ENCODE measurements at regions not wholly inside any gene's neighbourhood (a gene's known extent, or its start where the extent isn't known, plus 50 kb on each side); places are given as distances from the start of the nearest gene placed in this dataset.

DNA sequence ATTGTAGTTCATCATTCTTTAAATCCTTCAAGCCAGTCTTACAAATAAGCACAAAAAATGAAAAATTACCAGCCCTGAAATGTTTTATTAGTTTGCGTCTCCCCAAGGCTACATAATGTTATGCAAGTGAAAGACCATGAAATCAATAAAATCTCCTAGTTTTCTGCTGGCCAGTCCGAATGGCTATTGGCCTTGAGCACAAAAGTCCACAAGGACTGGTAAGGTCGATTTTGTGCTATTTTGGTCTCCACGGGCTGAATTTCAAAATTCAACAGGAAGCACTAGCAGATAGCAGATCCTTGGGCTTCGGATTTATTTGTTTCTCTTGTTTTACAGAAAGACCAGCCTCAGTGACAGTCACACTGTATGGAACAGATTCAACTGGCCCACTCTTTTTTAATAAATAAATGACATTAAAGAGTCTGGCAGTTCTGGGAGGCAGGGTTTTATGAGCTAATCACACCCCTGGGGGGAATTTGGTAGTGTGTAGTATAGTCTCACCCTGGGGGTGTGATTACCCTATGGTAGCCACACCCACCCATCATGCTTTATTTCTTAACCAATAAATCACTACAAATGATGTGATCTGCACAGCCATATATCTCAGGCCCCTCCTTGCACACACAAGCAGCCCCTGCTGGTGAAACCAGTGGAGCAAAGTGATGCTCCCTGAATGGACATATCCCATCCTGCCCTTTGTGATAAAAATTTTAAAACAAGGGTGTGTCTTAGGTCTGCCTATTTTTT, 51.1 kb upstream of the TMEM33 start:
- H3K4me3 Mint-ChIP-seq: no peak overlapping the region
- no peak overlapping the region for H3K27ac Mint-ChIP-seq
- peaks cover 65% of the 10 kb centered on the region for H3K27me3 Mint-ChIP-seq
- DNase-seq: no peak
- no peaks in the 10 kb centered on the region for H3K36me3 Mint-ChIP-seq (ENCODE audit: low read depth)
- H3K9me3 Mint-ChIP-seq: no peaks in the 10 kb centered on the region
- H3K4me1 Mint-ChIP-seq (ENCODE audit: low read depth): peaks cover 24% of the 10 kb centered on the region

DNA sequence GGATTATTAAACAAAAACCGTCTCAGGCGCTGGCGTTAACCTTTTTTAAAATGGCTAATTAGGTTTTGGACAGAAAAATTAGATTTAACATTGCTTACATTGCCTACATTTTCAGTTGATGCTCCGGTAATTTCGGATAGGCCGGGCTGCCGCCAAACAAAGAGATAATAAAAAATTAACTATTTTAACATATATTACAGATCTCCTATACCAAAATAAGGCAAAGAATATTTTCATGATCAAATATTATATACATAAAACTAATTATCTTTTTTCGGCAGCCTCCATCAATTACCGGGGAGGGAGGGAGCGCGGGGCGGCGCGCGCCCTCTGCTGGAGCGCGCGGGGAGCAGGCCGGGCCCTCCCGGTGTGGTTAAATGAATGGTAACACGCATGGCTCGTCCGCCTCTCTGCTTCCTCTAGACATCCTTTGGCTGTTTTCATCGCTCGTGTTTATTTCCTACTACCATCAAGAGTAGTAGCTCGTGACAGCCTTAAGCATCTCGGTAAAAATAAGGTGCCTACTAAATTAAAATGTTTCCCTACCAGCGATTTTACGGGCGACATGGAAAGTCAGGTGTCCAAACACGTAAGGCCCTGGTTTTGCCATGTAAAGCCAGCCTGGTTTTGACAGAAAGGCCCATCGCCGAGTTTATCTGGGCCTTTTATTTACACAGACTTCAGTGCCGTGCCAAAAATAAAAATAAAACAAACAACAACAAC, 52.4 kb upstream of the TMEM33 start:
- Mint-ChIP-seq H3K27me3 (peaks cover 77% of the 10 kb centered on the region), H3K27ac (no peak overlapping the region), H3K4me3 (peak overlapping the region; percentile 64), H3K9me3 (no peaks in the 10 kb centered on the region), H3K4me1 (ENCODE audit: low read depth) (peaks cover 24% of the 10 kb centered on the region), H3K36me3 (ENCODE audit: low read depth) (no peaks in the 10 kb centered on the region)
- DNase-seq: peak; percentile 76

DNA sequence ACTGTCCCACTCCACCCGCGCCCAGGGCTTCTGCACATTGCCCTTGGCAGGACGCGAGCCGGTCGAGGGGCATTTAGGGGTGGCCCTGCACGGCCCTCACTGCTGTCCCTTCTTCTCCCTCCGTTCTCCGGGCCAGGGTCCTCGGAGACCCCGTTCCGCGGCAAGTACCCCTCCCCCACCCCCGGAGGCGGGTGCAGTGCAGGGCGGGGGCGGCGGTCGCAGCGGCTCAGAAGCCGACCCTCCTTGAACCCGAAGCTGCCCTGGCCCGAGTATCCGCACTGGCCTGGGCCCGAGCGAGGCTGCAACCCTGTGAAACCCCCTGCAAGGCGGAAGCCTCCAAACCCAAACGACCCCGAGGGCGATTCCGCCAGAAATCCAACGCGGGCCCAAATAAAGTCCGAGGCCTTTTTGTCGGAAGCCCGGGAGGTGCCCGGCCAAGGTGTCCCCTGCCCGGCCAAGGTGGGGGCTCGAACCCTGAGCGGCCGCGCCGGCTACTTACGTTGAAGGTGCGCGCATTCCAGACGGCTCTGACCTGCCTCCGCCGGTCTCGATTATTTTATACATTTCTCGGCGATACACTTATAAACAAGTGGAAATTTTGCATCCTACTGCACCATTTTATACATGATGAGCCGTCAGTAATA, 53.1 kb upstream of the TMEM33 start:
- Mint-ChIP-seq H3K27ac (no peak overlapping the region), H3K4me3 (peak overlapping the region; percentile 64), H3K4me1 (ENCODE audit: low read depth) (peaks cover 24% of the 10 kb centered on the region), H3K27me3 (peaks cover 77% of the 10 kb centered on the region), H3K36me3 (ENCODE audit: low read depth) (no peaks in the 10 kb centered on the region), H3K9me3 (no peaks in the 10 kb centered on the region)
- peak; percentile 42 for DNase-seq

DNA sequence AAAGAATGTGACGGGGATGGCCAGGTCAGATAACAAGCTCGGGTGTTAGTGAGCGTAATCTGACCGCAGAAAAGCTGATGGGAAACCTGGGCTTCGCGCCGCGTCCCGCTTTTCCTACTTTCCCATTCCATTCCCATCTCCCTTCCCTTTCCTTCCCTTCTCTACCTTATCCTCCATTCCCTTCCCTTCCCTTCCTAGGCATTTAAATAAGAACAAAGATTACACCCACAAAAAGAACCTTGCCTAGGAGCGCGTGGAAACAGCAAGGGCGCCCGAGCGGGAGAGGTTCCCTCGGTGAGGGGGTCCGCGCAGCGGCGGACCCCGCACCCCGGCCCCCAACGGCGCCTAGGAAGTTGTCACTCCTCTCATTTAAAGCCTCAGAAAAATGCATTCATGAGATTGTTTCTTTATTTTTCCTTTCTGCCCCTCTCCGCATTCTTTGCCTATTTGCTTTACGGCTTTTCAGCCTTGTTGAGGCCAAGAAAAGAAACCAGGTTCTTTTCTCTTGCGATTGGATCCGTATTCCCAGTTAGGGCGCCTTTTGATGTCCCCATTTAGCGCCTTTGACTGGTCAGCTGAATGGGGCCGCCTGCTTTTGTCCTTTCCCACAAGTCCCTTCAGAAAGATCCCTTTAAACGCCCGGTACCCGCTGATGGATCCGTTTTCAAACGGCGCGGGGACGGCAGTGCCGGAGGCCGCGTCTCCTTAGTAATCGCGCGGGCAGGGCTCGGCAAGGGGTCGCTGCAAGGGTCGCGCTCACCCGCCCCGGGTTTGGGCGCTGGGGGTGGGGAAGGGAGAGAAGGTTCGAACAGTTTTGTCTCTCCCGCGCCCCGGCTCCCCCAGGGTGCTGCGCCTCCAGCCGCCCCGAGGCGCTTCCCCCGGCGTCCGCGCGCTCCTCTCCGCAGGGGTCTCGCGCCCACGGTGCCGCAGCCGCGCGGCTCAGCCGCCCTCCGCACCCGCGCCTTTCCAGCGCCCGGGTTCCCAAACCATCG, 54.1 kb upstream of the TMEM33 start:
- Mint-ChIP-seq H3K4me1 (ENCODE audit: low read depth) (peaks cover 24% of the 10 kb centered on the region), H3K4me3 (peak overlapping the region; percentile 64), H3K36me3 (ENCODE audit: low read depth) (no peaks in the 10 kb centered on the region), H3K9me3 (no peaks in the 10 kb centered on the region), H3K27ac (peak overlapping the region; percentile 27), H3K27me3 (peaks cover 77% of the 10 kb centered on the region)
- no peak for DNase-seq

DNA sequence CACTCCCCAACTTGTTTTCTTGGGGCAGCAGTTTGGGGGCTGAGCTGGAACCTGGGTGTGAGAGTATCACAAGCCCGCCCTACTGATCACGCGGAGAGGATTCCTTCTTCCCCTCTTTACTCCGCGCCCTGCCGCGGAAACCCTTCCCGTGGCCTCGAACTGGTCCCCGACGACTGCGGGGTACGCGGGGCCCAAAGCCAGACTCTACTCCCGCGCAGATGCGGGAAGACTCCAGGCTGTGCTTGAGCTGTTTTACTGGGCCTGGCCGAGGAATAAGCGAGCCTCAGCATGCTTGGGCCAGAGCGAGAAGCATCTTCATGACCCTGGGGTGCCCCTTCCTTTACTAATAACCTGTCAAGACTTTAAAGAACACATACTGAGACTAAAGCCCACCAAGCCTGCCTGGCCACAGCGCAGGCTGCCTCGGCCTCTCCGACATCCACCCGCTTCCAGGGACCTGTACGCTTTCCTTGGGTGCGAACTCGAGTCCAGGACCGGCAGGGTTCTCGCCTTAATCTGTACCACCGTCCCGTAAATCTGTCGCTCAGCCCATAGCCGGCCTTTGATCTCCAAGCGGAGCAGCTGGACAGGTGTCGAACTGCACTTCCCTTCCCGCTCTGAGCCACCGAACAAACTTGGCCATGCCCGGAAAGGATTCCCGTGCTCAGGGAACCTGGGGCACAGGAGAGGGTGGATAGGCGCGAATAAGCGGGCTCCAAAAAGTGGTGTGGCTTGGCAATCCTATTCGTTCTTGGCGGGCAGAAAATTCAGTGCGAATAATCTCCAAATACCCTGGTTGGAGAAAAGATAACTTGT, 55.0 kb upstream of the TMEM33 start:
- Mint-ChIP-seq H3K27ac (no peak overlapping the region), H3K4me3 (no peak overlapping the region), H3K27me3 (peaks cover 81% of the 10 kb centered on the region), H3K9me3 (no peaks in the 10 kb centered on the region), H3K4me1 (ENCODE audit: low read depth) (peaks cover 24% of the 10 kb centered on the region), H3K36me3 (ENCODE audit: low read depth) (no peaks in the 10 kb centered on the region)
- DNase-seq: no peak

DNA sequence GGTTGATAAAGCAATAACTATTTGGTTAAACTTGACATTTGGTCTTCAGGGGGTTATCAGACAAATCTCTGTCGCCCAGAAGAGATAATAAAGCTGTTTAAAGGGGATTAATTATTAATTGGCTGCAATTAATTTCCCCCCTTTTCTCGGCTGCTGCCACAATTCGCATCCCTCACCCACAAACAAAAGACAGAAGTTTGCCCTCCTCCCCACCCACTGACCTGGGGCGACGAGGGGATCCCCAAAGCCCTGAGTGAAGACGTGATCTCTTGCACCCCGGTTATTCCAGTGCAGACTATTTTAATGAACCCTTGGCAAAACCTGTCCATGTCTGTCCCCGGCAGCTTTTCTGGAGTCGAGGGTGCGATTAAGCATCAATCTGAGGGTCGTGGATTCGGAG, 55.7 kb upstream of the TMEM33 start:
- Mint-ChIP-seq H3K4me1 (ENCODE audit: low read depth) (peaks cover 24% of the 10 kb centered on the region), H3K36me3 (ENCODE audit: low read depth) (no peaks in the 10 kb centered on the region), H3K9me3 (no peaks in the 10 kb centered on the region), H3K4me3 (no peak overlapping the region), H3K27me3 (peaks cover 86% of the 10 kb centered on the region), H3K27ac (no peak overlapping the region)
- DNase-seq: no peak

DNA sequence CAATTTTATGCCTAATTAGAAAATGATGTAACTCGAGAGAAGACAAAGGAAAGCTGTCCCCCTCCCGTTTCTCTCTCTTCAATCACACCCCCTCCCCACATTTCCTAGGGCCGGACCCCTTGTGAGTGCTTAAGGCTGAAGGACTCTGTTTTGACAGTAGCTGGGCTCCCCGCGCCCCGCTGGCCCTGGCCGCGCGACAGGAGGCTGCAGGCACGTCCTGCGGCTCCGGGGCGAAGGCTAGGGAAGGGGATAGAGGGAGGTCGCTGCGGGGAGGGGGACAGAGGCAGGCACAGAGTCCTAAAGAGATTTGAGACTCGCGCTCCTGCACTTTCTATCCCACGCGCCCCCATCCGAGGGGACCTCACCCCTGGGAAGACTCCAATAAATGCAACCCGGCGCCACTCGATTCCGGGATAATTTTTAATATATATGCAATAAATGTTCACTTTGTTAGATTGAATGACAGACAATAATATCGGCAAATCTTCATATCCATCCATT, 56.2 kb upstream of the TMEM33 start:
- H3K27ac Mint-ChIP-seq: no peak overlapping the region
- H3K4me1 Mint-ChIP-seq (ENCODE audit: low read depth): peaks cover 24% of the 10 kb centered on the region
- H3K9me3 Mint-ChIP-seq: no peaks in the 10 kb centered on the region

DNA sequence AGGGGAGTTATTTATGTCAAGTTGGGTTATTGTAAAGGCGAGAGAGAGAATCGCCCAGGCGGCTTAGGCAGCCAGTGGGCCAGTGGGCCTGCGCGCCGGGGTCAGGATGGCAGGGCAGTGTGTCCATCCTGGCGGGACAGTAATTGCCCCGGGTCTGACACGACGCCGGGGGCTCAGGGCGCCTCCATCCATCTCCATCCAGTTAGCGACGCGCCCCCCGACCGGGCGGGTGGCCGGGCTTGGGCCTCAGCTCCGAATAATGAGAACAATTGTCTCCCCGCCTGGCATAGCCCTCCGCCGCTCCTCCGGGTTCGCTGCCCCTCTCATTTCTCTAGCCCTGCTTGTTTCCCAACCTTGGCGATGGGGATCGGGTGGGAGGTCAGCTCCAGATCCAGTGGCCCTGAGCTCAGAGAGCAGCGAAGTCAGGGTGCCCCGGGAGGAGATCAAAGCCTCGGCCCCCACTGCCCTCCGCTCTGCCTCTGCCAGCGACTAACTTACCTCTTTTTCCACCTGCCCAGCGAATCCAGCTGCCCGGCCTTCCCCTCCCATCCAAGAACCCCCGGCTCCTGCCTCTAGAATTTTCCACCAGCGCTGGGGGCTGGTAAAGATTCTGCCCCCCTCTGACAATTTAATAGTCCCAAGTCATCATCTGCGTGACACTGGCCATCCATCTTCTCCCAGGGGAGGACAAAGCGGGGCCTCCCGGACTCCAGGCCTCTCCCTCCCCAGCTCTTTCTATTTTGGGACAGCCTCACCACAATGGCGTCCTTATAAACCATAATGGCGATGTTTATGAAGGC, 56.9 kb upstream of the TMEM33 start:
- Mint-ChIP-seq H3K27me3 (peaks cover 92% of the 10 kb centered on the region), H3K4me1 (ENCODE audit: low read depth) (peaks cover 27% of the 10 kb centered on the region), H3K9me3 (no peaks in the 10 kb centered on the region), H3K36me3 (ENCODE audit: low read depth) (no peaks in the 10 kb centered on the region), H3K4me3 (no peak overlapping the region), H3K27ac (no peak overlapping the region)
- no peak for DNase-seq

More for the DNA sequence above, 56.2 kb upstream of the TMEM33 start:
- Mint-ChIP-seq H3K36me3 (ENCODE audit: low read depth) (no peaks in the 10 kb centered on the region), H3K27me3 (peaks cover 91% of the 10 kb centered on the region), H3K4me3 (no peak overlapping the region)
- no peak for DNase-seq

DNA sequence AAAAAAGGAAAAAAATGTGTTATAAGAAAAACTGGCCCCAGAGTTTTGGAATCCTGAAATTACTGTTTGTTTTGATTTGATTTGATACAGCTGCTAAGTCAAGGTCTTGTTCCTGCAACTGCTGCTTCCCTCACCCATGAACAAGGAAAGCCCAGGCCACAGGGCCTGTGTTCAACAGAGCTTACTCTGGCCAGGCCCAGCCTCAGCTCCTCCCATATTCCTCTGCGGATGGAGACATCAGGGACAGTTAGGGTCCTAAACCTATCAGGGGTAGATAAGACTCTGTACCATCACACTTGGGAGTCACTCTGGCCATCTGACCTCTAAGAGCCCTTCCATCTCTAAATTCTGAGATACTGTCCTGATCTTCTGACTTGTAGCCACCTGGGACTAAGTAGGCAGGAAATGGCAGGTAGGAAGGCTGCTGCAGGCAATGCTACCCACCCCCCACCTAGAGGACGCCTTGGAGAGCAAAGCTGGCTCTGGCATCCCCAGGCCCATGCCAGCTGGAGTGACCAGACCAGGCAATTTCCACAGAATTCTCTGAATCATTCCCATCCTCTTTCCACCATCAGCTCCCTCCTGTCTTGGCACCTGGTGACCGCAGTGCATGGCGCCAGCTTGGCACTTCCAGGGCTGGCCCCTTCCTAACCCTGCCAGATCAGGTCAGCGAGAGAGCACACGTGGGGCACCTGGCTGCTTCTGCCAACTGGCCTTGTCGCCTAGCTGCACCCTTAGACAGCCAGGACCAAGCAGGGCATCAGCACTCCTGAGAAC, 58.0 kb upstream of the TMEM33 start:
- Mint-ChIP-seq H3K36me3 (ENCODE audit: low read depth) (no peaks in the 10 kb centered on the region), H3K27me3 (peaks cover 95% of the 10 kb centered on the region), H3K9me3 (no peaks in the 10 kb centered on the region), H3K4me1 (ENCODE audit: low read depth) (peaks cover 25% of the 10 kb centered on the region), H3K4me3 (no peak overlapping the region), H3K27ac (no peak overlapping the region)
- DNase-seq: no peak

DNA sequence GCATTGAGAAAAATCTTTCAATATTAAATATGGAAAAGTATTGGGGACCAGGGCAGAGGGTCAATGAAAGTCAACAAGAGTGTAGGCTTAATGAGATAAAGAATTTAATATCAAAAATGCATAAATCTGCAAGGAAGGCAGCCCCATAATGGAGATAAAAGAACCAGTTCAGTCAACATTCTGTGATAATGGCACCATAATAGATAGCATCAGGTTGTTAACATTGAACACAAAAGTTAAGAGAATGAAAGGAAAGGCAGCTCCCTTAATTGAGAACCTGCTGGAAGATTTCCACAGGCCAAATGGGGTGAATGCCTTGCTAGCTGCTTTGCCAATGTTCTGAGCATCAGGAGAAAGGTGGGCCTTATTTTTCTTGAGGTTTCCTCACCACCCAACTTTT, 60.4 kb upstream of the TMEM33 start:
- no peak overlapping the region for H3K4me3 Mint-ChIP-seq
- H3K36me3 Mint-ChIP-seq (ENCODE audit: low read depth): no peaks in the 10 kb centered on the region
- peaks cover 9% of the 10 kb centered on the region for H3K4me1 Mint-ChIP-seq (ENCODE audit: low read depth)
- no peak overlapping the region for H3K27ac Mint-ChIP-seq
- peaks cover 93% of the 10 kb centered on the region for H3K27me3 Mint-ChIP-seq
- no peak for DNase-seq
- H3K9me3 Mint-ChIP-seq: no peaks in the 10 kb centered on the region

DNA sequence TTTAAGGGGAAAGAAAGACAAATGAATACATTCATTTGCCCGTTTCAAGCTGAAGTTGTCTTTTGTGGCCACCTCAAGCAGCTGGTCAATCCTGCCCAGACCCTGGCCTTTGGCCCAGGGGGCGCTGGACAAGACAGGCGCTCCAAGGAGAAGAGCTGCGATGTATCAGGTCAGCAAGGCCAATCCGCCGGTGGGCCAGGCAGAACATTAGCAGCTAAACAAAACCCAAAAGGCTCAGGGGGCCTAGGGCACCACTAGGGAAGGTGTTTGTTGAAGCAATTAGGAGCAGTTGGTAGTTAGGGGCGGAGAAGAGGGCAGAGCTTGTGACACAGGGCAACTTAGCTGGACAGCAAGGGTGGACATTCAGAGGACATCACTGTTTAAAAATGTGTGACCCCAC, 60.8 kb upstream of the TMEM33 start:
- H3K9me3 Mint-ChIP-seq: no peaks in the 10 kb centered on the region
- H3K27ac Mint-ChIP-seq: no peak overlapping the region
- H3K4me1 Mint-ChIP-seq (ENCODE audit: low read depth): peaks cover 5% of the 10 kb centered on the region
- no peak overlapping the region for H3K4me3 Mint-ChIP-seq
- no peak for DNase-seq
- peaks cover 90% of the 10 kb centered on the region for H3K27me3 Mint-ChIP-seq
- no peaks in the 10 kb centered on the region for H3K36me3 Mint-ChIP-seq (ENCODE audit: low read depth)

Measured in activated T-cell treated with anti-CD3 and anti-CD28 coated beads, Interleukin-2, amount 50 U/mL, for 24 hours (primary cell).